Keratinocyte (primary cell): ENCODE measurements at regions not wholly inside any gene's neighbourhood (a gene's known extent, or its start where the extent isn't known, plus 50 kb on each side); places are given as distances from the start of the nearest gene placed in this dataset.

Experiments used
- DNase-seq: peaks from one replicate; pipeline ENCODE4 v3.0.0-alpha.2; 2011; ENCODE audit warnings: low read depth, missing footprints, low spot score
- FAIRE-seq: peaks from 2 replicates; lab custom pipeline; 2011; peaks lifted over from hg19 to GRCh38; lab: Jason Lieb, UNC
- H2AFZ ChIP-seq: 2 replicates; pipeline ENCODE4 v1.6.0; 2012; ENCODE audit warnings: low read length, control low read depth, inconsistent platforms; ENCODE audit not compliant: control insufficient read depth
- H3K27ac ChIP-seq: 2 replicates; pipeline ENCODE4 v1.5.1; 2011; ENCODE audit warnings: low read length; ENCODE audit not compliant: control insufficient read depth, insufficient read depth
- H3K27me3 ChIP-seq: 3 replicates; pipeline ENCODE4 v1.6.0; 2011; ENCODE audit warnings: low read length; ENCODE audit not compliant: control insufficient read depth, insufficient read depth; ENCODE audit errors: extremely low read depth
- H3K36me3 ChIP-seq, 2 experiments: 2 replicates in 1 of 2; 3 replicates in 1 of 2; pipeline ENCODE4 v1.5.1; 2011; ENCODE audit warnings: low read length in 2 of 2, mild to moderate bottlenecking in 1 of 2; ENCODE audit not compliant: control insufficient read depth in 2 of 2, insufficient read depth in 2 of 2; ENCODE audit errors: extremely low read depth in 1 of 2
- H3K4me1 ChIP-seq: 3 replicates; pipeline ENCODE4 v1.5.1; 2011; ENCODE audit warnings: low read length; ENCODE audit not compliant: control insufficient read depth, insufficient read depth; ENCODE audit errors: extremely low read depth
- H3K4me2 ChIP-seq: 3 replicates; pipeline ENCODE4 v1.6.0; 2011; ENCODE audit warnings: low read depth, low read length; ENCODE audit not compliant: control insufficient read depth, insufficient read depth; ENCODE audit errors: extremely low read depth
- H3K4me3 ChIP-seq, 3 experiments: fragments of 200-600 bp in 1 of 3; sonication (generic) in 1 of 3; 2 replicates in 2 of 3; 3 replicates in 1 of 3; pipeline ENCODE4 v1.5.1; 2011 to 2016; ENCODE audit warnings: low read length in 3 of 3, mild to moderate bottlenecking in 3 of 3, control low read depth in 2 of 3, inconsistent platforms in 1 of 3, low read depth in 1 of 3, mixed read lengths in 1 of 3, mixed run types in 1 of 3, moderate library complexity in 1 of 3; ENCODE audit not compliant: control insufficient read depth in 2 of 3, insufficient read depth in 2 of 3; ENCODE audit errors: extremely low read depth in 1 of 3
- H3K79me2 ChIP-seq: 2 replicates; pipeline ENCODE4 v1.6.0; 2012; ENCODE audit warnings: low read length; ENCODE audit not compliant: control insufficient read depth, insufficient read depth
- H3K9ac ChIP-seq: 3 replicates; pipeline ENCODE4 v1.6.0; 2011; ENCODE audit warnings: low read length; ENCODE audit not compliant: control insufficient read depth, insufficient read depth; ENCODE audit errors: extremely low read depth
- H3K9me1 ChIP-seq: 3 replicates; pipeline ENCODE4 v1.6.0; 2011; ENCODE audit warnings: low read length; ENCODE audit not compliant: control insufficient read depth, insufficient read depth; ENCODE audit errors: extremely low read depth
- H3K9me3 ChIP-seq: 2 replicates; pipeline ENCODE4 v1.5.1; 2012; ENCODE audit warnings: low read depth, low read length; ENCODE audit not compliant: control insufficient read depth
- H4K20me1 ChIP-seq: 3 replicates; pipeline ENCODE4 v1.6.0; 2011; ENCODE audit warnings: low read length; ENCODE audit not compliant: control insufficient read depth, insufficient read depth; ENCODE audit errors: extremely low read depth
- CTCF ChIP-seq, 3 experiments: IDR thresholded peaks in 1 of 3; conservative IDR thresholded peaks in 1 of 3; optimal IDR thresholded peaks in 1 of 3; 2 replicates in 2 of 3; 3 replicates in 1 of 3; pipeline versions ENCODE3 to v1.5.1; 2011; ENCODE audit warnings: low read length in 3 of 3, mild to moderate bottlenecking in 3 of 3, moderate library complexity in 2 of 3, control low read depth in 1 of 3, inconsistent platforms in 1 of 3; ENCODE audit not compliant: insufficient read depth in 2 of 3; ENCODE audit errors: extremely low read depth in 1 of 3
- EZH2 ChIP-seq: IDR thresholded peaks from one replicate; pipeline ENCODE4 v1.6.1; 2012; ENCODE audit warnings: inconsistent platforms, mild to moderate bottlenecking, low read length, moderate library complexity
- dilution Hi-C: fragments of 300-500 bp; cut with MboI; formaldehyde crosslinking; loops from one replicate; pipeline ENCODE4 v1.7.0; 2020; ENCODE audit warnings: low sequenced_read_pairs; ENCODE audit not compliant: extremely low pct_ligation_motif_present

GRCh38 chr5:144083185-144083584 lies 87.3 kb downstream of the YIPF5 start:
- Histone ChIP-seq H3K4me2 (no peak overlapping the region), H4K20me1 (no peaks in the 10 kb centered on the region), H3K9ac (no peak overlapping the region), H3K9me3 (no peaks in the 10 kb centered on the region), H3K27me3 (no peaks in the 10 kb centered on the region), H3K4me1 (peaks cover 15% of the 10 kb centered on the region), H3K4me3 (no peak overlapping the region), H3K27ac (no peak overlapping the region), H2AFZ (no peak overlapping the region), H3K79me2 (no peaks in the 10 kb centered on the region), H3K36me3 (no peaks in the 10 kb centered on the region), H3K9me1 (no peaks in the 10 kb centered on the region)
- TF ChIP-seq CTCF (optimal IDR thresholded peaks at IDR 0.05 in 1 of 3, IDR thresholded peaks at IDR 0.05 in 1 of 3, conservative IDR thresholded peaks at IDR 0.05 in 1 of 3; ENCODE audit: extremely low read depth in 1 of 3, insufficient read depth in 2 of 3, low read length in 3 of 3) (no peak), EZH2 (no peak)
- dilution Hi-C loops = no loop called here
- no peak for FAIRE-seq
- DNase-seq = no peak

DNA sequence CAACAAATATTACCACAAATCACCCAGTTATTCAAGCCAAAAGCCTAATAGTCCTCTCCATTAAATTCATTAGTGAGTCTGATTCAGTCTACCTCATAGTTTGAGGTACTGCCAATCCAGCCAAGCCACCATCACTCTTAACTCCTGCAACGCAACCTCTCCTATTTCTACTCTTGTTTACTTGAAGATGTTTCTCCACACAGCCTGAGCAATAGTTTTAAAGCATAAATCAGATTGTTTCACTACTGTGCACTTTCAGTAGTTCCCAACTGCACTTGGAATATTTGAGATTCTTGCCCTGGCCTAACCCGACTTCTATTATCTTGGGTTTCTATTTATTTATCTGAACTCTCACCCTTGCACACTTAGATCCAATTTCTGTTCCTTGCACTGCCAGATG lies 85.5 kb downstream of the YIPF5 start:
- Histone ChIP-seq H3K4me3 (no peak overlapping the region), H3K79me2 (no peaks in the 10 kb centered on the region), H3K27ac (no peak overlapping the region), H3K9me1 (no peaks in the 10 kb centered on the region), H4K20me1 (no peaks in the 10 kb centered on the region), H3K9ac (no peak overlapping the region), H2AFZ (no peak overlapping the region), H3K4me1 (peaks cover 15% of the 10 kb centered on the region), H3K27me3 (no peaks in the 10 kb centered on the region), H3K9me3 (no peaks in the 10 kb centered on the region), H3K4me2 (no peak overlapping the region), H3K36me3 (no peaks in the 10 kb centered on the region)
- dilution Hi-C loops = no loop called here
- FAIRE-seq (no peak), DNase-seq (no peak)
- no peak for TF ChIP-seq EZH2
- no peak for TF ChIP-seq CTCF (optimal IDR thresholded peaks at IDR 0.05 in 1 of 3, IDR thresholded peaks at IDR 0.05 in 1 of 3, conservative IDR thresholded peaks at IDR 0.05 in 1 of 3; ENCODE audit: extremely low read depth in 1 of 3, insufficient read depth in 2 of 3, low read length in 3 of 3)
